Caco-2 (cell line): ENCODE measurements at regions not wholly inside any gene's neighbourhood (a gene's known extent, or its start where the extent isn't known, plus 50 kb on each side); places are given as distances from the start of the nearest gene placed in this dataset.

Source experiments
- BruUV-seq: library from RNA; stranded (reverse); fragments of 400-500 nt; replicated peaks from 2 replicates; lab custom pipeline; 2021; lab: Mats Ljungman, UMichigan
- CTCF ChIA-PET: fragments of 300-600 bp; sonication (Branson Sonifier 250); formaldehyde crosslinking; loops from one replicate; lab custom pipeline; 2022; ENCODE audit warnings: antibody characterized with exemption; lab: Charles Lee
- POLR2A ChIA-PET: fragments of 300-600 bp; sonication (Branson Sonifier 250); formaldehyde crosslinking; loops from one replicate; lab custom pipeline; 2022; ENCODE audit warnings: antibody characterized with exemption; lab: Charles Lee
- DNase-seq, 2 experiments: peaks; one replicate each; pipeline versions ENCODE4 v3.0.0 to v3.0.0-alpha.2; 2020 to 2022
- H3K27me3 ChIP-seq: replicated peaks from 2 replicates; pipeline ENCODE4 v1.6.0; 2011; ENCODE audit warnings: low read length; ENCODE audit not compliant: control insufficient read depth, insufficient read depth
- H3K36me3 ChIP-seq: 2 replicates; pipeline ENCODE4 v1.5.1; 2011; ENCODE audit warnings: low read length; ENCODE audit not compliant: control insufficient read depth, insufficient read depth
- H3K4me1 ChIP-seq: fragments of 250-450 bp; sonication (Bioruptor Pico); 2 replicates; pipeline ENCODE4 v1.5.1; 2020; ENCODE audit warnings: mild to moderate bottlenecking
- H3K4me3 ChIP-seq: 2 replicates; pipeline ENCODE4 v1.5.1; 2011; ENCODE audit warnings: low read depth, mild to moderate bottlenecking, control low read depth, low read length
- H3K9me3 ChIP-seq: fragments of 250-450 bp; sonication (Bioruptor Pico); 2 replicates; pipeline ENCODE4 v1.5.1; 2020; ENCODE audit warnings: mild to moderate bottlenecking, moderate library complexity
- H3K27ac Mint-ChIP-seq: one replicate; pipeline ENCODE4 v1.8.0; 2022; ENCODE audit warnings: mixed read lengths; ENCODE audit not compliant: unreplicated experiment
- H3K27me3 Mint-ChIP-seq: one replicate; pipeline ENCODE4 v1.8.0; 2022; ENCODE audit warnings: mixed read lengths; ENCODE audit not compliant: insufficient read depth, unreplicated experiment
- H3K36me3 Mint-ChIP-seq: one replicate; pipeline ENCODE4 v1.8.0; 2022; ENCODE audit warnings: mild to moderate bottlenecking, mixed read lengths; ENCODE audit not compliant: insufficient read depth, unreplicated experiment
- H3K4me1 Mint-ChIP-seq: one replicate; pipeline ENCODE4 v1.8.0; 2022; ENCODE audit warnings: low read depth, mixed read lengths; ENCODE audit not compliant: unreplicated experiment
- H3K4me3 Mint-ChIP-seq: one replicate; pipeline ENCODE4 v1.8.0; 2022; ENCODE audit warnings: mild to moderate bottlenecking, moderate library complexity, mixed read lengths; ENCODE audit not compliant: unreplicated experiment
- H3K9me3 Mint-ChIP-seq: one replicate; pipeline ENCODE4 v1.8.0; 2022; ENCODE audit warnings: mixed read lengths; ENCODE audit not compliant: unreplicated experiment
- intact Hi-C: fragments of 100-400 bp; cut with micrococcal nuclease; formaldehyde crosslinking; loops from one replicate; pipeline ENCODE4 v1.10.0; 2022; ENCODE audit not compliant: unreplicated experiment
- TF ChIP-seq, protein P1 (sequence below), 2 experiments: fragments of 200-600 bp in 1 of 2; IDR thresholded peaks; 1 replicate in 1 of 2; 2 replicates in 1 of 2; pipeline versions ENCODE4 v1.5.1 to v1.8.0; 2011 to 2022; ENCODE audit warnings: antibody characterized with exemption in 1 of 2, control low read depth in 1 of 2, inconsistent platforms in 1 of 2, low read depth in 1 of 2, low read length in 1 of 2, mild to moderate bottlenecking in 1 of 2, moderate library complexity in 1 of 2; ENCODE audit not compliant: insufficient read depth in 1 of 2, severe bottlenecking in 1 of 2, unreplicated experiment in 1 of 2

DNA sequence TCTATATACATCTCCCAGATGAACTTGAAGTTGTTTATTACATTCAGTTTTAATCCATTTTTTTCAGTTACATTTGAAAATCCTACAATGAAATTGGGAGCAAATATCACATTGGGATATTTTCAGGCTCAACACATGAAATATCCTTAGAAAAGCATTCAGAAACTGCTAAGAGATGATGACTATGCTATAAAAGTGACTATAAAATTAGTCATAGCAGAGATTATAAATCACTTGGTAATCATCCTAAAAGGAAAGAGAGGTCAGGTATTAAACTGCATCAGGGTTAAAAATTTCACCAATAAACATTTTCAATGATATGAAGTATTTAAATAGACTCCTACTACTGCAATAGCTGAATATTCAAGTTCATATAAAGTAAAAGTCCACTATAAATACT lies 987.7 kb downstream of the GRIK2 start:
- no peaks in the 10 kb centered on the region for H3K27me3 ChIP-seq
- BruUV-seq: no TSS peak
- no peaks in the 10 kb centered on the region for H3K4me1 ChIP-seq
- no peak for DNase-seq
- no peaks in the 10 kb centered on the region for H3K9me3 ChIP-seq
- intact Hi-C loops: no loop called here
- ChIA-PET CTCF (no interaction called here), POLR2A (no interaction called here)
- H3K27ac Mint-ChIP-seq: no peak overlapping the region
- H3K36me3 ChIP-seq: no peaks in the 10 kb centered on the region
- H3K27me3 Mint-ChIP-seq: no peaks in the 10 kb centered on the region
- no peak overlapping the region for H3K4me3 Mint-ChIP-seq
- no peaks in the 10 kb centered on the region for H3K4me1 Mint-ChIP-seq
- no peak overlapping the region for H3K4me3 ChIP-seq
- TF ChIP-seq, protein P1, sequence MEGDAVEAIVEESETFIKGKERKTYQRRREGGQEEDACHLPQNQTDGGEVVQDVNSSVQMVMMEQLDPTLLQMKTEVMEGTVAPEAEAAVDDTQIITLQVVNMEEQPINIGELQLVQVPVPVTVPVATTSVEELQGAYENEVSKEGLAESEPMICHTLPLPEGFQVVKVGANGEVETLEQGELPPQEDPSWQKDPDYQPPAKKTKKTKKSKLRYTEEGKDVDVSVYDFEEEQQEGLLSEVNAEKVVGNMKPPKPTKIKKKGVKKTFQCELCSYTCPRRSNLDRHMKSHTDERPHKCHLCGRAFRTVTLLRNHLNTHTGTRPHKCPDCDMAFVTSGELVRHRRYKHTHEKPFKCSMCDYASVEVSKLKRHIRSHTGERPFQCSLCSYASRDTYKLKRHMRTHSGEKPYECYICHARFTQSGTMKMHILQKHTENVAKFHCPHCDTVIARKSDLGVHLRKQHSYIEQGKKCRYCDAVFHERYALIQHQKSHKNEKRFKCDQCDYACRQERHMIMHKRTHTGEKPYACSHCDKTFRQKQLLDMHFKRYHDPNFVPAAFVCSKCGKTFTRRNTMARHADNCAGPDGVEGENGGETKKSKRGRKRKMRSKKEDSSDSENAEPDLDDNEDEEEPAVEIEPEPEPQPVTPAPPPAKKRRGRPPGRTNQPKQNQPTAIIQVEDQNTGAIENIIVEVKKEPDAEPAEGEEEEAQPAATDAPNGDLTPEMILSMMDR (IDR thresholded peaks at IDR 0.05; ENCODE audit: insufficient read depth in 1 of 2, low read depth in 1 of 2, low read length in 1 of 2, severe bottlenecking in 1 of 2, unreplicated experiment in 1 of 2): no peak
- no peaks in the 10 kb centered on the region for H3K36me3 Mint-ChIP-seq
- no peaks in the 10 kb centered on the region for H3K9me3 Mint-ChIP-seq

DNA sequence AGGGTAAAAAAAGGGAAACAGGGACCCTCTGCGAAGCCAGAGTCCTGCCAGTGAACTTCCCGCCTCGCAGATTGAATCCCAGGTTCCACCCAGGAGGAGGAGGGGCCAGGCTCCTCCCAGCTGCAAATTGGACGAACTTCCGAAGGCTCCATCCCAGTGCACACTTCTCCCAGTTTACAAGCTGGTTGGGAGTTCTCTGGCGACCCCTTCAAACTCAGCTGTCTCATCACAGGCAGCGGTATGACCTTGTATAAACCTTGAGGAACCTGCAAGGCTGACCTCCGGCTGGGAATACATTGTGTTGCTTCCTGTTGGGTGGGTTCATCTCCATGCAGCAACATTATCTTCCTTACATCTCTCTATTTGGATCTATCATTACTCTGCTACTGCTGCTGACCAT lies 962.7 kb downstream of the GRIK2 start:
- intact Hi-C loops: no loop called here
- Histone ChIP-seq H3K36me3 (no peaks in the 10 kb centered on the region), H3K4me3 (no peak overlapping the region), H3K9me3 (no peaks in the 10 kb centered on the region), H3K4me1 (no peaks in the 10 kb centered on the region), H3K27me3 (no peaks in the 10 kb centered on the region)
- ChIA-PET POLR2A (no interaction called here), CTCF (no interaction called here)
- TF ChIP-seq, protein P1 (IDR thresholded peaks at IDR 0.05; ENCODE audit: insufficient read depth in 1 of 2, low read depth in 1 of 2, low read length in 1 of 2, severe bottlenecking in 1 of 2, unreplicated experiment in 1 of 2): no peak
- Mint-ChIP-seq H3K9me3 (no peaks in the 10 kb centered on the region), H3K36me3 (no peaks in the 10 kb centered on the region), H3K4me1 (no peaks in the 10 kb centered on the region), H3K27me3 (no peaks in the 10 kb centered on the region), H3K27ac (no peak overlapping the region), H3K4me3 (no peak overlapping the region)
- DNase-seq: peak in 1 of 2 experiments; percentile 15
- no TSS peak for BruUV-seq

DNA sequence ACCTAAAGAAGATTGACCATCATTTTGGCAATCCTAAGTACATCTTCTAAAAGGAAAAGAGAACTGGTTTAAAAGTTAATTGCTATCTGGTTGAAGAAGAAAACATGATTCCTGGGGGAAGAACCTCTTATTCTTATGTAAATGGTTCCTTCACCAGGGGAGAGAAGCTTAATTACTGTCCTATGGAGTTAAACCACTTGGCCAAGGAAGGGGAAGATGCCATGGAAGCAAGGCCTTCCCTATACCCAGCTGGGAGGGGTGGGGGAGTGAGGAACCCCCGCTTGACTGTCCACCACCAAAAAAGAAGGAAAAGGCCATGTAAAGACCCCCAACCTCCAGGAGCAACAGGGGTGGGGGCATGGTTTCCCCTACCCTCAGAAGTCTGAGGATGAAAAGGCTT lies 962.1 kb downstream of the GRIK2 start:
- Mint-ChIP-seq H3K4me3 (no peak overlapping the region), H3K4me1 (no peaks in the 10 kb centered on the region), H3K9me3 (no peaks in the 10 kb centered on the region), H3K27ac (no peak overlapping the region), H3K27me3 (no peaks in the 10 kb centered on the region), H3K36me3 (no peaks in the 10 kb centered on the region)
- TF ChIP-seq, protein P1 (IDR thresholded peaks at IDR 0.05; ENCODE audit: insufficient read depth in 1 of 2, low read depth in 1 of 2, low read length in 1 of 2, severe bottlenecking in 1 of 2, unreplicated experiment in 1 of 2): no peak
- no peak for DNase-seq
- Histone ChIP-seq H3K9me3 (no peaks in the 10 kb centered on the region), H3K36me3 (no peaks in the 10 kb centered on the region), H3K4me1 (no peaks in the 10 kb centered on the region), H3K4me3 (no peak overlapping the region), H3K27me3 (no peaks in the 10 kb centered on the region)
- intact Hi-C loops: no loop called here
- POLR2A ChIA-PET: no interaction called here
- CTCF ChIA-PET: no interaction called here
- BruUV-seq: no TSS peak
